ENCODE measurements at regions not wholly inside any gene's neighbourhood (a gene's known extent, or its start where the extent isn't known, plus 50 kb on each side); places are given as distances from the start of the nearest gene placed in this dataset.

DNA sequence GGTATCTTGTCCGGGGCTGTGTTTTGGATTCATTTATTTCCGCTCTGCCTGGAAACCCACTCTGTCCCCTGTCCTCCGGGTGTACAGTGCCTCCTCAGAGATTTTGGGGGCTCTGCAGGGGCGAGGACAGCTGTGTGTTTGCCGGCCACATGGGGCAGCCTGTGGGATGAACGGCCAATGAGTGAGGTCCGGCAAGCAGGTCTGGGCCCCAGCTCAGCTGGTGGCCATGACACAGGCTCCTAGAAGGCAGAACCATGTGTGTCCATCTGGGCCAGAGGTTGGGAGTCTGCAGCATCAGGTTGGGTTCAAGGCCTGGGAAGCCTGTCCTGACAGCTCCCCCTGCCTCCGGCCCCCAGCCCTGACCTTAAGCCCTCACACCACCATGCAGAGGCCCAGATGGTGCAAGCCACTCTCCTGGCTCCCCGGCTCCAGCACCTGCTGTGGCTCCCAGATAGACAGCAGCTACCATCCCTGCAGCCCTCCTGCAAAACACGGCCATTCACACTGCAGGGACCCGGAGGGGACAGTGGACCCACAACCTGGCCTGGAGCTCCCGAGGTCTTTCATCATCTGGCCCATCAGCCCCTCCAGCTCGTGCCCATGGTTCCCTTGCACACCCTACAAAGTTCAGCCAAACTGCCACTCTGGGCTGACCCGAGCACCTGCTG is 220.1 kb upstream of the C14orf180 start:
- no peak overlapping the region for H3K27ac Mint-ChIP-seq
- no peaks in the 10 kb centered on the region for H3K9me3 Mint-ChIP-seq
- H3K4me1 Mint-ChIP-seq: no peaks in the 10 kb centered on the region
- H3K4me3 Mint-ChIP-seq: no peak overlapping the region
- H3K27me3 Mint-ChIP-seq: peaks cover 10% of the 10 kb centered on the region
- H3K36me3 Mint-ChIP-seq: no peaks in the 10 kb centered on the region

DNA sequence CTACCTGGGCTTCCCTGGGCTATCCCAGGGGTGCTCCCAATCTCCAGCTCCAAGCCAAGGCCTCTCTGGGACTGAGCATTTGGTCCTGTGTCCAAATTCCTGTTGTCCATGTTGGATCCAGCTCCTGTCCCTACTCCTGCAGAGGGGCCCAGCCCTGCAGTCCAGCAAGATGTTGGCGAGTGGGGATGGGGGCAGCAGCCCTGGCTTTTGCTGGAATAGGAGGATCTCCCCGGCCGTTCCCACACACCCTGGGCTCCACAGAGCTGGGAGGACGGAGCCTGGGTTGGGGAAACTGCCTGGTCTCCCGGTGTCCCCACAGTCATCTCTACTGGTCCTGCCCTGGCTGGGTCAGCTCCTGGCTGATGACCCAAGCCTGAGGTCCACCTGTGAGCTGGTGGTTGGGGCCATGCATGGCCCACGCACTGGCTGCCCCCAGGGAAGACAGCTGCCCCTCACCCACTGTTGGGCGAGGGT is 219.6 kb upstream of the C14orf180 start:
- no peaks in the 10 kb centered on the region for H3K4me1 Mint-ChIP-seq
- no peak overlapping the region for H3K27ac Mint-ChIP-seq
- no peaks in the 10 kb centered on the region for H3K36me3 Mint-ChIP-seq
- H3K27me3 Mint-ChIP-seq: peaks cover 10% of the 10 kb centered on the region
- H3K9me3 Mint-ChIP-seq: no peaks in the 10 kb centered on the region
- no peak overlapping the region for H3K4me3 Mint-ChIP-seq

DNA sequence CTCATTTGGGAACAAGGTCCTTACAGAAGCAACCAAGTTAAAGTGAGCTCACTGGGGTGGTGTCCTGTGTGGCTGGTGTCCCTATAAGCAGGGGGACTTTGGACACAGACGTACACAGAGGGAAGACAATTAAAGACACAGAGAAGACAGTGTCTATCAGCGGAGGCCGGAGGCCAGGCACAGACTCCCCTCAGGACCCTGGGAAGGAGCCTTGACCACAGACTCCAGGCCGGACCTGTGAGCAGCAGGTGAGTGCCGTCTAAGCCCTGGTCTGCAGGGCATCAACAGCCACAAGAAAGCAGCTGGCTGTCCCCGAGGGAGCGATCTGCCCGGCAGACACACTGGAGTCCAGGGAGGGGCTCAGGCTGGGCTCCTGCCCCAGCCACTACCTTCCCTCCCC is 219.1 kb upstream of the C14orf180 start:
- H3K4me1 Mint-ChIP-seq: no peaks in the 10 kb centered on the region
- H3K27me3 Mint-ChIP-seq: peaks cover 6% of the 10 kb centered on the region
- no peaks in the 10 kb centered on the region for H3K9me3 Mint-ChIP-seq
- H3K36me3 Mint-ChIP-seq: no peaks in the 10 kb centered on the region
- no peak overlapping the region for H3K4me3 Mint-ChIP-seq
- H3K27ac Mint-ChIP-seq: no peak overlapping the region

DNA sequence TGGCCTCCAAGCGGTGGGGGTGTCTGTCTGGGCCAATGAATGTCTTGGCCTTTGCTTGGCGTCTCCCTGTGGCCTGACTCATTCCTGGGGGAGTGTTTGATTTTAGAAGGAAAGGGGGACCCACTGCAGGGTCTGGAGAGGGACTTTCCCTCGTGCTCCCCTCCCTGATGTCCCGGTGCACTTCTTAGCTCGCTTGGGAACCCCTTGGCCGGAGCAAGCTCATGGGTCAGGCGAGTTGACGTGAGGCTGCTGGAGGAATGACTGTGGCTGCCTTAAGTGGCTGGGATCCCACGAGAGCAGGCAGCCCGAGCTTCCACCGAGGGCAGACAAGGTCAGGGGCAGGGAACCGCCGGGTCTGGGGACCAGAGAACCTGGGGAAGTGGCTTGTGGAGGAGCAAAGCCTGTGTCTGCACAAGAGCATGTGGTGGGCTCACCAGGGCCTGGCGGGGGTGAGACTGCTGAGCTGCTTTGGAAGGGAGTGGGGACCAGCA is 218.4 kb upstream of the C14orf180 start:
- Mint-ChIP-seq H3K9me3 (no peaks in the 10 kb centered on the region), H3K36me3 (no peaks in the 10 kb centered on the region), H3K27me3 (peaks cover 4% of the 10 kb centered on the region), H3K4me3 (no peak overlapping the region), H3K27ac (no peak overlapping the region), H3K4me1 (no peaks in the 10 kb centered on the region)

DNA sequence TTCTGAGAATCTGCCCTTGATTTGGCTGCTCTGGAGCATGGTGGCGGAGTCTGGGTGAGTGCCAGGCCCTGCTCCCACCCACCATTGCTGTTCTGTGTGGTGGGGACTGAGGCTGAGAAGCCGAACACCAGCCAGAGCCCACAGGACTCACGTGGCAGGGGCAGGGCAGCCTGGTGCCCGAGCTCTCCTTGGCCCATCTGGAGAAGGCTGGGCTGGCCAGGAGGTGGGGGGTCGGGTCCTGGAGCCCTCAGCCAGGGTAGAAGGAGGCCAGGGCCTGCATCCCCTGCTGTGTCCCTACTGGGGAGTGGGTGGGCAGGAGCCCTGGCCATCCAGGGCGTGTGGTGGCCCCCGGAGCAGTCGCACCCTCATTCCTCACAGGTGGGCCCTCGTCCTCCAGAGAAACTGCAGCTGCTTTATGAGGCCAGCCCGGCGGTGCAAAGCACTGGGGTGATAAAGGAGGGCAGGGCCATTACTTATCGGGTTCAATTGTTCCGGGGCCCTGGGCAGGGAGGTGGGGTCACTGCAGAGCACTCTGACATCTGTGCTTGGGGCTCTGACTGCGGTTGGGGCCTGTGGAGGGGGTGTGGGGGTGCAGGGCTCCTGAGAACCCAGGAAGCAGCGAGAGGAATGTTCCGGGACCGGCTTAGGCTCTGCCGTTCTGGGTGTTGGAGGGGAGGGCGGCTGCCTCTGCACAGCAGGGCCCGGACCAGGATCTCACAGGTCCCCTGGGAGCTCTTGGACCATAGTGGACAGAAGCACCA is 217.5 kb upstream of the C14orf180 start:
- Mint-ChIP-seq H3K4me1 (no peaks in the 10 kb centered on the region), H3K4me3 (no peak overlapping the region), H3K9me3 (no peaks in the 10 kb centered on the region), H3K27ac (no peak overlapping the region), H3K27me3 (peaks cover 6% of the 10 kb centered on the region), H3K36me3 (no peaks in the 10 kb centered on the region)

DNA sequence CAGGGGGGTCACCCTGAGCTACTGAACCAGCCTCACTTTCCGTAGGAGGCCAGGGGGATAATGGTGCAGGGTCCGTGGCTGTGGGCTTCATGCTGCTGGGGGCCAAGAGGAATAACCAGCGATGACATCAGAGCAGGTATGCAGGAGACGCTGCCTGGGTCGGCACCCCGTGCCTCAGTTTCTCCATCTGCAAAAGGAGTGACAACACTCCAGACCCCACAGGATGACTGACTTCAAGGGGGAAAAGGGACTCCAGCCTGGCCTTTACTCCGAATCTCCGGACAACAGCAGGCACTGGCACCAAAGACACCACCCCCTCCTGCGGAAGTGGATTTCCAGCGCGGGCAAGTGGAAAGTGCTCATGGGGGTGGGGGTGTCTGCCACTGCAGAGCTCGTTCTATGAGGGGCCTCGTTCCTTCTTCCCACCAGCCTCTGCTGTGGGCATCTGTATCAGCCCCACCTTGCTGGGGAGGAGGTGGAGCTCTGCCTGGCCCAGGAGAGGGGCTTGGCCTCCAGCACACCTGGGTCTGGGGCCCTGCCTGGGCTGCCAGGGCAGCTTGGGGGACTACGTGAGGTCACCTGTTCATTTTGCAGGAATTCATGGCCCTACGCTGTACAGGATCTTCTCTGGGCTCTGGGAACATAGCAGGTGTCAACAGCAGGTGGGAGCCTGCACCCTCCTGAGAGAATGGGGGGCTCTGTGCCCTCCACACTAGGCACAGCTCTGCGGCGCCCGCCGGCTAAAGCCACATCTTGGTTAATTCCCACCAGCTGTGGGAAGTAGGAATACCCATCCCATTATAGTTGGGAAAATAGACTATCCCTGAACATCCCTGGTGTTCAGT is 216.6 kb upstream of the C14orf180 start:
- no peaks in the 10 kb centered on the region for H3K4me1 Mint-ChIP-seq
- no peak overlapping the region for H3K27ac Mint-ChIP-seq
- H3K9me3 Mint-ChIP-seq: no peaks in the 10 kb centered on the region
- H3K4me3 Mint-ChIP-seq: no peak overlapping the region
- no peaks in the 10 kb centered on the region for H3K36me3 Mint-ChIP-seq
- peaks cover 3% of the 10 kb centered on the region for H3K27me3 Mint-ChIP-seq

DNA sequence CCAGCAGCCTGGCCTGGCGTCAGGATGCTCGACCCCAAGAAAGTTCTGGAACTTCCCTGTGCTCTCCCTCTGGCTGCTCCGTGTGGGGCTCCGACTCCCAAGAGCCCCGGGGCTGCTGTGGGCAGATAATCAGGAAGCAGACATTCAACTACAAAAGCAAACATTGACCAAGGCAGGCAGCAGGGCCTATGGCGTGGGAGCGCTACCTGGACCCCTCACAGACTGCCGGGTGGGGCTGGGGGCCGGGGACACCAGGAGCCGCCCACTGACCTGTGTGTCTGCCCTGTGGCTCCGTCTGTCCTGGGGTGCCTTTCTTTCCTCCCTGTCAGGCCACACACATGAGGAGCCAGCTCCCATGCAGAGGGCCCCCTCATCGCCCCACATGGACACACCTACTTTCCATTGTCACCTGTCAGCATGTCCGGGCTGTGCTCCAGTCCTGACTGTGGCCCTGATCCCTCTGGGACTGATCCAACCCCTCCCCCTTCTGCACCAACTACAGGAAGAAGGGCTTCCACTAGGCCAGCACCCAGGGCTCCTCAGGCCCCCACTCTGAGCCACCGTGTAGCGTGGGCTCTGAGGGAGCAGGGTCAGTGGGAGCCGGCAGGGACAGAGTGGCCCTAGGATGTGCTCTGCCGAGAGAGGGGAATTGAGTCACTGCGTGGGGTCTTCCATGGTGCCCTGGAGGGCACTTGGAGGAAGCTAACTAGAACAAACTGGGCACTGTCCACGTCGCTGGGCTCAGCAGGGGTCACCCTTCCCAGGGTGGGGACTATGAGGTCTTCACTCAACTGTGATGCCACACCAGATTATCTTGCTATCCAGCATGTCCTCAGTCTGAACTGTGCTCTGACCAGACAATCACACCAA is 215.4 kb upstream of the C14orf180 start:
- no peaks in the 10 kb centered on the region for H3K9me3 Mint-ChIP-seq
- no peak overlapping the region for H3K27ac Mint-ChIP-seq
- H3K4me3 Mint-ChIP-seq: no peak overlapping the region
- no peaks in the 10 kb centered on the region for H3K4me1 Mint-ChIP-seq
- H3K36me3 Mint-ChIP-seq: no peaks in the 10 kb centered on the region
- peaks cover 5% of the 10 kb centered on the region for H3K27me3 Mint-ChIP-seq

DNA sequence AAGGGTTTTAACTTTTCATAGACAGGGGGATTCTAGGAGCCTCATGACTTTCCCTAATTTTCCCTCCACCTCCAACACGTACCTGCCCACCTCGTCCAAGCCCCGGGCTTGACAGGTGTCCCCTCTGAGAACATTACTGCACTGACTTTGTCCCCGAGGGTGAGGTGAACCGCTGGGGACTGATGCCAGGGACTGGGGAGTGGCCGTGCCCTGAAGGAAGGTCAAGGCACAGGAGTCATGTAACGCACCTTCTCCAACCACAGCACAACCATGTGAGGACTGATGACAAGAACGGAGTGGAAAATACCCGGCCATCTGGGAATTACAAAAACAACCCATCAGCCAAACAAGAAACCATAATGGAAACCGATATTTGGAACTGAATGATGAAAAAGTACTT is 214.7 kb upstream of the C14orf180 start:
- Mint-ChIP-seq H3K36me3 (no peaks in the 10 kb centered on the region), H3K4me1 (no peaks in the 10 kb centered on the region), H3K27me3 (peaks cover 5% of the 10 kb centered on the region), H3K9me3 (no peaks in the 10 kb centered on the region), H3K27ac (peak overlapping the region in 1 of 3 donors; percentile 48), H3K4me3 (no peak overlapping the region)

DNA sequence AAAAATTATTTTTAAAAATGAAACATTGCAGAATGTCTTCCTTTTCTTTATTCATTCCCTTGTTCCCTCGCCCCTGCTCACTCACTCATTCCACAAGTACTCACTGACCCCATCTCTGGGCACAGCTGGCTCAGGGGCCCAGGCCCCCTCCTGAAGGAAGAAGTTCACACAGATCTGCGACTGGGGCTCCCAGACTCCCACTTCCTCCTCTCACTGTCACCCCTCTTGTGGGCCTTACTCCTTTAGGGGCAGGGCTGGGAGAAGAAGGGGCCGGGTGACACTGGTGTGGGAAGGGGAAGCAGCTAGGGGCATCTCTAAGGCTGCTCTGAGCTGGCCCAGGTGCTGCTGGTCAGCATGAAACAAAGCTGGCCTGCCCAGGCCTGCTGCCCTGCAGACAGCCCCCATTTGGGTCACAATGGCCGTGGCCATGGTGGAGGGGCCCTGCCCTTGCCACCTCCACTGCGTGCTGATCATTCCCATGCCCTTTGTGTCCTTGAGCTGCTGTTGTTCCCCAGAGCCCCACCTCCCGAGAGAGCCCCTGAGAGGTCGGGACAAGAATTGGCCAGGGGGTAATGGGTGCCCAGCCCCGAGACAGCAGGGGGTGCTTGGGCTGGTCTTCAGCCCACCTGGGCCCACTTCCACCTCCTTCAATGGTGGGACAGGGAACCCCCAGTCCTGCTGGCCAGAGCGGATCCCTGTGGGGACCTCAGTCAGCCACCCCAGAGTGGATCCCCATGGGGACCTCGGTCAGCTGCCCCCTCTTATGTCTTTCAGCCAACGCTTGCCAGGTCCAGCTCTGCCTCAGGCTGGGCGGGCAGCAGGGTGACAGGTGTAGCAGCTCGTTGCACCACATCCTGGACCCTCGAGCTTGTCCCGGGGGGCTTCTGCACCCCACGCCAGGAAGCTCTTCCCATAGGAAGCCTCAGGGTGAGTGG is 212.4 kb upstream of the C14orf180 start:
- Mint-ChIP-seq H3K36me3 (no peaks in the 10 kb centered on the region), H3K9me3 (no peaks in the 10 kb centered on the region), H3K27ac (no peak overlapping the region), H3K4me1 (no peaks in the 10 kb centered on the region), H3K27me3 (peaks cover 3% of the 10 kb centered on the region), H3K4me3 (no peak overlapping the region)

DNA sequence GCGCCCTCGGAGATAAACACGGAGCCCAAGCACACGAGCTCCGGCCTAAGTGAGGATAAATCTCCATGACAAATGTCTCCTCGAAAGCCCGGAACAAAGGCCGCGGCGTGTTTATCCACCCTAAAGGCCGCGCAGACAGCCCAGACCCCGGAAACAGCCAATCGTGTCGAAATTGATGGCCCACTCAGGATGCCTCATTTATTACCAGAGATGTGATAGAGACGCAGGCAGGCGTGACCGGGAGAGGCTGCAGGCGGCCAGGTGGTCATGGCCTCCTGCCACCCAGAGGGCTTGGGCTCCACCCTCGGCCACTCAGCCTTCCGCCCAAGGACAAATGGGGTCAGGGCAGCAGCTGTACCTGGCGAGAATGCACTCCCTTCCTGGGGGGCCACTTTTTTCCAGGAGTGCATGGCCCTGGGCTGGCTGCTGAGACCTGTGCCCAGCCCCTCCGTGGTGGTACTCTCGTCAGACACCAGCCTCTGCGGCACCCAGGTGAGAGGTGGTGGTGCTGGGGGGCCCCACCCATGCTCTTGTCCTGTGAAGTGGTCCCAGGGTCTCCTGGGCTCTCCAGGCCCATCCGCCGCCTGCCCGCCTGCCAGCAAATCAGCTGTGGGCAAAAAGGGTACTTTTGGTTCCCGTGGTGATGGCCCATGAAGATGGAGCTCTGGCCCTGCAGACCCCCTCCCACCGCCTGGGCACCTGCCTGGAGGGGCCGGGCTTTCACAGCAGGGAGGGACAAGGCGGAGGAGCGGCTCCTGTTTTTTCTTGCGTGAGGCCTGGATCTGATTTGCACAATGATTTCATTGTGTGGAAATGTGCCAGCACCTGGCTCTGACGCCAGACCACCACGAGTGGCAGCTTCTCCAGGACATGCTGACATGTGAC is 211.5 kb upstream of the C14orf180 start:
- Mint-ChIP-seq H3K4me3 (no peak overlapping the region), H3K36me3 (no peaks in the 10 kb centered on the region), H3K27ac (no peak overlapping the region), H3K4me1 (no peaks in the 10 kb centered on the region), H3K27me3 (peaks cover 3% of the 10 kb centered on the region), H3K9me3 (no peaks in the 10 kb centered on the region)

DNA sequence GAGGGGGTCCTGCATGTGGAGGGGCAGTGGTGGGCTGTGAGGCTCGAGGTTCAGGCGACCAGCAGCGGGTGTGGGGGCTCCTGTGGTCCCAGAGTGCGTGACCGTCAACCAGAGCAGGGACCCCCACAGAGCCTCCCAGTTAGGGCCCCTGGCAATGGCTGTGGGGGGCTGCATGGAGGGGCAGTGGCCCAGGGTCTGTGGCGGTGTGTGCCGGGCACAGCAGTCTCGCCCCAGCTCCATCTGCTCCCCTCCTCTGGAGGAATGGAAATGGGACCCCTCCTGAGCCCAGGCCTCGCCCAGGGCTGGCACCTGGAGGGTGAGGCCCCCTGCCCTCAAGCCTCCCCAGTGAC is 210.8 kb upstream of the C14orf180 start:
- H3K27ac Mint-ChIP-seq: no peak overlapping the region
- no peaks in the 10 kb centered on the region for H3K36me3 Mint-ChIP-seq
- peaks cover 3% of the 10 kb centered on the region for H3K27me3 Mint-ChIP-seq
- H3K9me3 Mint-ChIP-seq: no peaks in the 10 kb centered on the region
- no peak overlapping the region for H3K4me3 Mint-ChIP-seq
- no peaks in the 10 kb centered on the region for H3K4me1 Mint-ChIP-seq

DNA sequence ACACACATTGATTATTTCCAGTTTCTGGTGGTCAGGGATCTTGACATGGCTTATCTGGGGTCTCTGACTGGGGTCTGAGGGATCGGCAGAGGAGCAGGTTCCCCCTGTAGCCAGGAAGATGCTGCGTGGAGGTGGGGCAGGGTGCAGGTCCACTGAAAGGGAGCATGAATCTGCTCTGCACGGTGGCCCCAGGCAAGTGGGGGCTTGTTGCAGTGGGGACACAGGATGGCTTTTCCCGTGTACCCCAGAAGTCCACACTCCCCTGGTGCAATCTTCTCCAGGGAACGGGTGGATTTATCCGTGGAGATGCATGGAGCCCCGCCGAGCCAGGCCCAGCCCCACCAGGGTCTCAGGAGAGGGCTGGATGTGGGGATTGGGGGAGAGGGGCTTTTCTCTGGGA is 210.4 kb upstream of the C14orf180 start:
- Mint-ChIP-seq H3K4me1 (no peaks in the 10 kb centered on the region), H3K36me3 (no peaks in the 10 kb centered on the region), H3K27me3 (peaks cover 3% of the 10 kb centered on the region), H3K27ac (no peak overlapping the region), H3K4me3 (no peak overlapping the region), H3K9me3 (no peaks in the 10 kb centered on the region)

DNA sequence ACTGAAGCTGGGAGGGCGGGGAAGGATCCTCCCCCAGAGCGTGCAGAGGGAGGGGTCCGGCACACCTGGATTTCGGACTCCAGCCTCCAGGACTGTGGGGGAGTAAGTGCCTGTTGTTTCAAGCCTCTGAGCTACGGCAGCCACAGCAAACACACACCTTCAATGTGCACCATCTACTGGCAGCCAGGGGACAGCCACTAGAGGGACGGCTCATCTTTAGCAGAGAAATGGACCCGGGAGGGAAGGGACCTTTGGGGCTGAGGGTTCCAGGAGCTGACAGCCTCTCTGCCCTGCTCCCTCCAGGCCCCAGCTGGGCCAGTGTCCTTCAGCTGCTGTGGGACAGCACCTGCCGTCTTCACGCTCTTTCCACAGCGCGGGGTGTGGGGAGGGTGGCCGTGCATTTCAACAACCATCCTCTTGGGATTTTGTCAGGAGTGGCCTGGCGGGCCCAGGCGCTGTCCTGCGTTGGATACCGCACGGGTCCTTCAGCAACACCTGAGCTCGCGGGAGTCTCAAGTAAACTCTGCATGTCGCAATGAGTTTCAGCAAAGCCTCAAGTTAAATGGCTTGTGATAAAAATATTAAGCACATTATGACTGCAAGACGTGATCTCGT is 209.2 kb upstream of the C14orf180 start:
- Mint-ChIP-seq H3K27me3 (peaks cover 3% of the 10 kb centered on the region), H3K4me3 (no peak overlapping the region), H3K4me1 (no peaks in the 10 kb centered on the region), H3K27ac (no peak overlapping the region), H3K36me3 (no peaks in the 10 kb centered on the region), H3K9me3 (no peaks in the 10 kb centered on the region)
